ENCODE measurements at regions not wholly inside any gene's neighbourhood (a gene's known extent, or its start where the extent isn't known, plus 50 kb on each side); places are given as distances from the start of the nearest gene placed in this dataset.

- TF ChIP-seq CTCF (IDR thresholded peaks at IDR 0.05) = no peak
- no peak for TF ChIP-seq POLR2AphosphoS5 (IDR thresholded peaks at IDR 0.05)
- TF ChIP-seq POLR2A (IDR thresholded peaks at IDR 0.05) = no peak
- TF ChIP-seq EP300 (IDR thresholded peaks at IDR 0.05) = no peak
Measured at GRCh38 chr14:34310724-34311123, 151.3 kb downstream of the SPTSSA start.
